Hepatocyte (in vitro differentiated cells): ENCODE measurements at regions not wholly inside any gene's neighbourhood (a gene's known extent, or its start where the extent isn't known, plus 50 kb on each side); places are given as distances from the start of the nearest gene placed in this dataset.

Source experiments
- DNase-seq: peaks from one replicate; pipeline ENCODE4 v3.0.0-alpha.2; 2016; ENCODE audit warnings: low spot score
- H2AFZ ChIP-seq: fragments of 200-600 bp; sonication (generic); 2 replicates; pipeline ENCODE4 v1.6.0; 2016; ENCODE audit warnings: antibody characterized with exemption, mild to moderate bottlenecking
- H3K27ac ChIP-seq: fragments of 200-600 bp; sonication (generic); 2 replicates; pipeline ENCODE4 v1.5.1; 2016; ENCODE audit warnings: mild to moderate bottlenecking
- H3K27me3 ChIP-seq: fragments of 200-600 bp; sonication (generic); 2 replicates; pipeline ENCODE4 v1.6.1; 2016
- H3K36me3 ChIP-seq: fragments of 200-600 bp; sonication (generic); replicated peaks from 2 replicates; pipeline ENCODE4 v1.5.1; 2016; ENCODE audit warnings: low read depth; ENCODE audit not compliant: insufficient read depth
- H3K4me1 ChIP-seq: fragments of 200-600 bp; sonication (generic); 2 replicates; pipeline ENCODE4 v1.5.1; 2016; ENCODE audit warnings: mild to moderate bottlenecking, moderate library complexity; ENCODE audit not compliant: insufficient read depth
- H3K4me2 ChIP-seq: fragments of 200-600 bp; sonication (generic); 2 replicates; pipeline ENCODE4 v1.6.0; 2016
- H3K4me3 ChIP-seq: fragments of 200-600 bp; sonication (generic); 2 replicates; pipeline ENCODE4 v1.5.1; 2016; ENCODE audit warnings: mild to moderate bottlenecking
- H3K79me2 ChIP-seq: fragments of 200-600 bp; sonication (generic); 2 replicates; pipeline ENCODE4 v1.6.0; 2017; ENCODE audit warnings: mild to moderate bottlenecking
- H3K9me2 ChIP-seq: fragments of 200-600 bp; sonication (generic); replicated peaks from 2 replicates; pipeline ENCODE4 v1.6.0; 2017; ENCODE audit warnings: mild to moderate bottlenecking; ENCODE audit not compliant: insufficient read depth
- H3K9me3 ChIP-seq: fragments of 200-600 bp; sonication (generic); 2 replicates; pipeline ENCODE4 v1.5.1; 2016; ENCODE audit warnings: low read depth, mild to moderate bottlenecking
- H4K20me1 ChIP-seq: fragments of 200-600 bp; sonication (generic); 2 replicates; pipeline ENCODE4 v1.6.0; 2016; ENCODE audit warnings: mild to moderate bottlenecking; ENCODE audit not compliant: insufficient read depth, poor library complexity, severe bottlenecking
- CTCF ChIP-seq: fragments of 200-600 bp; sonication (generic); IDR thresholded peaks from 2 replicates; pipeline ENCODE4 v1.5.1; 2016; ENCODE audit warnings: antibody characterized with exemption, mild to moderate bottlenecking; ENCODE audit not compliant: poor library complexity
- EZH2 ChIP-seq: fragments of 200-600 bp; sonication (generic); IDR thresholded peaks from 2 replicates; pipeline ENCODE4 v1.6.1; 2016; ENCODE audit warnings: antibody characterized with exemption, mild to moderate bottlenecking, borderline replicate concordance
- EZH2phosphoT487 ChIP-seq: fragments of 200-600 bp; sonication (generic); IDR thresholded peaks from one replicate; pipeline ENCODE4 v1.6.1; 2018; ENCODE audit warnings: antibody characterized with exemption, mild to moderate bottlenecking, low read depth, moderate library complexity; ENCODE audit not compliant: unreplicated experiment, severe bottlenecking
- WGBS: methylation state at CpG from one replicate; pipeline ENCODE4 v1.1.6; 2016; ENCODE audit warnings: low lambda C conversion rate; ENCODE audit errors: missing lambda C conversion rate; 5-methylcytosine and 5-hydroxymethylcytosine counted together

- Histone ChIP-seq H3K79me2 (no peaks in the 10 kb centered on the region), H3K4me1 (no peaks in the 10 kb centered on the region), H3K9me3 (no peaks in the 10 kb centered on the region), H3K4me3 (no peak overlapping the region), H3K36me3 (no peaks in the 10 kb centered on the region), H3K9me2 (no peaks in the 10 kb centered on the region), H3K27me3 (no peaks in the 10 kb centered on the region), H2AFZ (no peak overlapping the region), H3K27ac (no peak overlapping the region), H4K20me1 (no peaks in the 10 kb centered on the region), H3K4me2 (no peak overlapping the region)
- no peak for TF ChIP-seq CTCF
- TF ChIP-seq EZH2phosphoT487 = no peak
- no peak for TF ChIP-seq EZH2
- no peak for DNase-seq
- 90% methylated on average over 2 of the region's 2 CpGs for WGBS
Measured at GRCh38 chr3:181805703-181806102, 94.0 kb downstream of the SOX2 start.

GRCh38 chr3:181808053-181808452 is 96.3 kb downstream of the SOX2 start:
- Histone ChIP-seq H3K27ac (no peak overlapping the region), H4K20me1 (no peaks in the 10 kb centered on the region), H3K9me3 (no peaks in the 10 kb centered on the region), H3K27me3 (no peaks in the 10 kb centered on the region), H3K36me3 (no peaks in the 10 kb centered on the region), H3K9me2 (no peaks in the 10 kb centered on the region), H3K4me2 (no peak overlapping the region), H3K4me3 (no peak overlapping the region), H2AFZ (no peak overlapping the region), H3K79me2 (no peaks in the 10 kb centered on the region), H3K4me1 (no peaks in the 10 kb centered on the region)
- no peak for DNase-seq
- TF ChIP-seq EZH2 = no peak
- TF ChIP-seq CTCF = no peak
- no peak for TF ChIP-seq EZH2phosphoT487
- WGBS = 93% methylated on average over 5 of the region's 5 CpGs

GRCh38 chr3:181823716-181824115 is 112.0 kb downstream of the SOX2 start:
- WGBS = 88% methylated on average over 4 of the region's 4 CpGs
- Histone ChIP-seq H3K4me2 (no peak overlapping the region), H3K9me3 (no peaks in the 10 kb centered on the region), H2AFZ (no peak overlapping the region), H3K4me1 (no peaks in the 10 kb centered on the region), H4K20me1 (no peaks in the 10 kb centered on the region), H3K79me2 (no peaks in the 10 kb centered on the region), H3K4me3 (no peak overlapping the region), H3K36me3 (no peaks in the 10 kb centered on the region), H3K27me3 (no peaks in the 10 kb centered on the region), H3K9me2 (no peaks in the 10 kb centered on the region), H3K27ac (no peak overlapping the region)
- DNase-seq = no peak
- TF ChIP-seq EZH2phosphoT487 = no peak
- TF ChIP-seq CTCF = no peak
- no peak for TF ChIP-seq EZH2

GRCh38 chr3:181824961-181825360 is 113.2 kb downstream of the SOX2 start:
- TF ChIP-seq EZH2 (no peak), CTCF (no peak), EZH2phosphoT487 (no peak)
- no peaks in the 10 kb centered on the region for H3K4me1 ChIP-seq

More at GRCh38 chr3:181824961-181825360, 113.2 kb downstream of the SOX2 start:
- no peaks in the 10 kb centered on the region for H4K20me1 ChIP-seq
- H2AFZ ChIP-seq = no peak overlapping the region
- no peaks in the 10 kb centered on the region for H3K79me2 ChIP-seq
- no peak for DNase-seq
- H3K4me2 ChIP-seq = no peak overlapping the region
- WGBS = 82% methylated on average over 10 of the region's 10 CpGs
- no peak overlapping the region for H3K27ac ChIP-seq
- H3K9me2 ChIP-seq = no peaks in the 10 kb centered on the region
- H3K4me3 ChIP-seq = no peak overlapping the region
- no peaks in the 10 kb centered on the region for H3K36me3 ChIP-seq
- H3K9me3 ChIP-seq = no peaks in the 10 kb centered on the region
- H3K27me3 ChIP-seq = no peaks in the 10 kb centered on the region
